Nephron progenitor cell (in vitro differentiated cells): ENCODE measurements at regions not wholly inside any gene's neighbourhood (a gene's known extent, or its start where the extent isn't known, plus 50 kb on each side); places are given as distances from the start of the nearest gene placed in this dataset.

Source experiments
- DNase-seq: peaks from one replicate; pipeline ENCODE4 v3.0.0; 2021
- H3K27ac Mint-ChIP-seq: 2 replicates; pipeline ENCODE4 v1.8.0; 2021; ENCODE audit warnings: mild to moderate bottlenecking, moderate library complexity, mixed read lengths
- H3K27me3 Mint-ChIP-seq: 2 replicates; pipeline ENCODE4 v1.8.0; 2021; ENCODE audit warnings: mild to moderate bottlenecking, low read depth, mixed read lengths; ENCODE audit not compliant: poor library complexity
- H3K36me3 Mint-ChIP-seq: 2 replicates; pipeline ENCODE4 v1.8.0; 2021; ENCODE audit warnings: low read depth, mixed read lengths
- H3K4me1 Mint-ChIP-seq: 2 replicates; pipeline ENCODE4 v1.8.0; 2021; ENCODE audit warnings: mixed read lengths
- H3K4me3 Mint-ChIP-seq: 2 replicates; pipeline ENCODE4 v1.8.0; 2021; ENCODE audit warnings: mild to moderate bottlenecking, moderate library complexity, mixed read lengths
- H3K9me3 Mint-ChIP-seq: 2 replicates; pipeline ENCODE4 v1.8.0; 2021; ENCODE audit warnings: mild to moderate bottlenecking, moderate library complexity, mixed read lengths
- TF ChIP-seq, protein P1 (sequence below): fragments of 200-600 bp; sonication (generic); IDR thresholded peaks from 2 replicates; pipeline ENCODE4 v1.5.0; 2021; ENCODE audit warnings: antibody characterized with exemption

DNA sequence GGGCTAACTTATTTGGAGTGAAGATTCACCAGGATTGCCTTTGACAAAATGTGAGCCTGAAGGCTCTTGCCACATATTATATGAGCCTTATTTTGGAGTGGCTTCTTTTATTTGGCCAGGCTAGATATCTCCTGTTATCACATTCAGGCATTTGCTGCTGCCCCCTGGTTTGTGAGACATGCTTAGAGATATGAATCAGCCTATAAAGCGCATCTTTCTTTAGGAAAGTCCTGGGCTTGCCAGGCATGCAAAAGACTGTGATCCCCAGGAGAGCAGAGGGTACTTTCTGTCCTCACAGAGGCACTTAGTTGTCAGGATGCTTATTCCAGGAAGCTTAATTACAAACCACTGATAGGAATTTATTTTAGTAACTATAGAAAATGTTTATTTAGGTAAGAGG is 333.3 kb downstream of the FAT3 start:
- no peak overlapping the region for H3K27ac Mint-ChIP-seq
- no peak for DNase-seq
- no peaks in the 10 kb centered on the region for H3K4me1 Mint-ChIP-seq
- no peak overlapping the region for H3K4me3 Mint-ChIP-seq
- H3K9me3 Mint-ChIP-seq: no peaks in the 10 kb centered on the region
- no peaks in the 10 kb centered on the region for H3K27me3 Mint-ChIP-seq
- H3K36me3 Mint-ChIP-seq: peaks cover 13% of the 10 kb centered on the region
- TF ChIP-seq, protein P1, sequence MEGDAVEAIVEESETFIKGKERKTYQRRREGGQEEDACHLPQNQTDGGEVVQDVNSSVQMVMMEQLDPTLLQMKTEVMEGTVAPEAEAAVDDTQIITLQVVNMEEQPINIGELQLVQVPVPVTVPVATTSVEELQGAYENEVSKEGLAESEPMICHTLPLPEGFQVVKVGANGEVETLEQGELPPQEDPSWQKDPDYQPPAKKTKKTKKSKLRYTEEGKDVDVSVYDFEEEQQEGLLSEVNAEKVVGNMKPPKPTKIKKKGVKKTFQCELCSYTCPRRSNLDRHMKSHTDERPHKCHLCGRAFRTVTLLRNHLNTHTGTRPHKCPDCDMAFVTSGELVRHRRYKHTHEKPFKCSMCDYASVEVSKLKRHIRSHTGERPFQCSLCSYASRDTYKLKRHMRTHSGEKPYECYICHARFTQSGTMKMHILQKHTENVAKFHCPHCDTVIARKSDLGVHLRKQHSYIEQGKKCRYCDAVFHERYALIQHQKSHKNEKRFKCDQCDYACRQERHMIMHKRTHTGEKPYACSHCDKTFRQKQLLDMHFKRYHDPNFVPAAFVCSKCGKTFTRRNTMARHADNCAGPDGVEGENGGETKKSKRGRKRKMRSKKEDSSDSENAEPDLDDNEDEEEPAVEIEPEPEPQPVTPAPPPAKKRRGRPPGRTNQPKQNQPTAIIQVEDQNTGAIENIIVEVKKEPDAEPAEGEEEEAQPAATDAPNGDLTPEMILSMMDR: no peak

GRCh38 chr11:92558323-92558722 is 333.7 kb downstream of the FAT3 start:
- no peaks in the 10 kb centered on the region for H3K4me1 Mint-ChIP-seq
- peaks cover 17% of the 10 kb centered on the region for H3K36me3 Mint-ChIP-seq
- TF ChIP-seq, protein P1: no peak
- no peak for DNase-seq
- H3K4me3 Mint-ChIP-seq: no peak overlapping the region
- H3K27ac Mint-ChIP-seq: no peak overlapping the region
- no peaks in the 10 kb centered on the region for H3K27me3 Mint-ChIP-seq
- peaks cover under 1% of the 10 kb centered on the region for H3K9me3 Mint-ChIP-seq

DNA sequence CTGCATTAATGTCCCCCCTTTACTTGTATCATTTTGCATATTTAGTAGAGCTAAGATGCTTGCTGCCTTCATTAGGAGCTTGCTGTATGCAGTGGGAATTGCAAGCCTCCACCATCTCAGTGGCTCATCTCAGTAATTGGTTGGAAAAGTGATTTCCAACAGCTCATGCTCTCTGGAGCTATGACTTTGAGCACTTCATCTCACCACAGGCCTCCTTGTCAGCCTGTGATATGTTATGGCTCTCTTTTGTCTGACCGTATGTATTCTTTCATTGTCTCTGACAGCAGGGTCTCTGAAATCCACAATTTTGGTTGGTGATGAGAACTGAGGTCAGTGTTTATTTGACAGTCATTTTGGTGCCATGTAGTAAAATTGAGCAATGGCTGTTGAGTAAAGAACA is 345.1 kb downstream of the FAT3 start:
- DNase-seq: no peak
- TF ChIP-seq, protein P1: no peak
- Mint-ChIP-seq H3K4me3 (no peak overlapping the region), H3K27me3 (no peaks in the 10 kb centered on the region), H3K9me3 (peaks cover 15% of the 10 kb centered on the region), H3K27ac (peak overlapping the region; percentile 37), H3K36me3 (peaks cover 14% of the 10 kb centered on the region), H3K4me1 (peaks cover 15% of the 10 kb centered on the region)

DNA sequence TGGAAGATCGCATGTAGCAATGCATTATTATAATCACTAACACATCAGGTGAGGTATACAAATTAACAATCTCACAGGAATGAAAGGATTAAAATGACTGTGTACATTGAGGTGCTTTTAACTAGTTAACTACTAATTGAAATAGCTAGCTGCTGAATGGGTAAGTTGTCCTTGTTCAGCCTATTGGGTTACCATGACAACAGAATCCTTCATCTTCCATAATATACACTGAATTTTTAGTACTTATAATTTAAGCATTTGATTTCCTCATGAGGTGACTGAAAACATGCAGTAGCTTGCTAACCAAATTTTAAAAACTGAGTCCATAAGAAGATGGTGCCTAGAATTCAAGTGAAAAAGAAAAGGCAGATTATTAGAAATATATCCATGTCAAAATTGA is 347.9 kb downstream of the FAT3 start:
- DNase-seq: no peak
- Mint-ChIP-seq H3K27ac (no peak overlapping the region), H3K9me3 (peaks cover 6% of the 10 kb centered on the region), H3K4me1 (peaks cover 27% of the 10 kb centered on the region), H3K27me3 (no peaks in the 10 kb centered on the region), H3K36me3 (peaks cover 14% of the 10 kb centered on the region), H3K4me3 (no peak overlapping the region)
- TF ChIP-seq, protein P1: no peak

GRCh38 chr11:92576315-92576714 is 351.7 kb downstream of the FAT3 start:
- Mint-ChIP-seq H3K4me3 (no peak overlapping the region), H3K36me3 (no peaks in the 10 kb centered on the region), H3K9me3 (no peaks in the 10 kb centered on the region)

DNA sequence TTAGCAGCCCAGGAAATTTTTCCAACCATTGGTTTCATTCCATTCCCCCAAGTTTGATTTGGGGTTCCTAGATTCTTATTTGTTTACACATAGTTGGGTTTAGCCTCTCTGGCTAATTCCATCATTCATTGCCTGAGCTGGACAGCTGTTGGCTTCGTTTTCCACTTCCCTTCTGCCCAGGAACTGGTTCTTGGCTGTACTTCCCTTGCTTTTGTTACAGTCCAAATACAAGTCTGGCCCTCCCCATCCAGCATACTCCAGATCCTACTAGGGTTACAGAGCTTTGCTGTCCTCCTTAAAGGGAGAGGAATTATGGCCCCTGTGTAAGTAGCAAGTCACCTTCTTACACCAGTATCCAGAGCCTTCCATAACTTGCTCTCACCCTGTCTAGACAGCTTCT is 356.3 kb downstream of the FAT3 start:
- peaks cover 32% of the 10 kb centered on the region for H3K4me1 Mint-ChIP-seq
- no peak for DNase-seq
- peaks cover 3% of the 10 kb centered on the region for H3K27me3 Mint-ChIP-seq
- H3K9me3 Mint-ChIP-seq: no peaks in the 10 kb centered on the region
- H3K36me3 Mint-ChIP-seq: no peaks in the 10 kb centered on the region
- TF ChIP-seq, protein P1: no peak
- no peak overlapping the region for H3K4me3 Mint-ChIP-seq
- peak overlapping the region; percentile 78 for H3K27ac Mint-ChIP-seq

More at GRCh38 chr11:92576315-92576714, 351.7 kb downstream of the FAT3 start:
- no peak for DNase-seq
- Mint-ChIP-seq H3K4me1 (peaks cover 40% of the 10 kb centered on the region), H3K27ac (peak overlapping the region; percentile 50), H3K27me3 (peaks cover 3% of the 10 kb centered on the region)
- TF ChIP-seq, protein P1: no peak
